Choroid plexus epithelial cell (primary cell): ENCODE measurements at regions not wholly inside any gene's neighbourhood (a gene's known extent, or its start where the extent isn't known, plus 50 kb on each side); places are given as distances from the start of the nearest gene placed in this dataset.

Experiments used
- DNase-seq: peaks from one replicate; pipeline ENCODE4 v3.0.0-alpha.2; 2010; ENCODE audit warnings: low read depth
- H3K4me3 ChIP-seq: 2 replicates; pipeline ENCODE4 v1.5.1; 2011; ENCODE audit warnings: low read depth, mild to moderate bottlenecking, control low read depth, low read length, moderate library complexity
- CTCF ChIP-seq: conservative IDR thresholded peaks from 2 replicates; pipeline ENCODE4 v1.5.1; 2011; ENCODE audit warnings: low read depth, mild to moderate bottlenecking, control low read depth, inconsistent platforms, low read length, moderate library complexity

GRCh38 chr3:13135251-13135810 is 62.1 kb upstream of the IQSEC1 start:
- DNase-seq = no peak
- TF ChIP-seq CTCF = no peak
- no peak overlapping the region for H3K4me3 ChIP-seq

GRCh38 chr3:13134879-13135206 is 61.6 kb upstream of the IQSEC1 start:
- no peak for DNase-seq
- no peak for TF ChIP-seq CTCF

GRCh38 chr3:13134166-13134878 is 61.1 kb upstream of the IQSEC1 start:
- no peak overlapping the region for H3K4me3 ChIP-seq
- no peak for DNase-seq
- TF ChIP-seq CTCF = no peak

More at GRCh38 chr3:13134879-13135206, 61.6 kb upstream of the IQSEC1 start:
- no peak overlapping the region for H3K4me3 ChIP-seq

- no peak for DNase-seq
- TF ChIP-seq CTCF = no peak
- no peak overlapping the region for H3K4me3 ChIP-seq
These were observed 60.3 kb upstream of the IQSEC1 start for GRCh38 chr3:13133471-13133981.

GRCh38 chr3:13132731-13133410 is 59.6 kb upstream of the IQSEC1 start:
- DNase-seq = no peak
- no peak overlapping the region for H3K4me3 ChIP-seq
- no peak for TF ChIP-seq CTCF

GRCh38 chr3:13132281-13132680 is 59.1 kb upstream of the IQSEC1 start:
- TF ChIP-seq CTCF = no peak
- H3K4me3 ChIP-seq = no peak overlapping the region
- no peak for DNase-seq
